ENCODE measurements at regions not wholly inside any gene's neighbourhood (a gene's known extent, or its start where the extent isn't known, plus 50 kb on each side); places are given as distances from the start of the nearest gene placed in this dataset.

- no peak for DNase-seq
Observed at GRCh38 chr2:15766911-15767597, 173.3 kb upstream of the MYCN start.

DNA sequence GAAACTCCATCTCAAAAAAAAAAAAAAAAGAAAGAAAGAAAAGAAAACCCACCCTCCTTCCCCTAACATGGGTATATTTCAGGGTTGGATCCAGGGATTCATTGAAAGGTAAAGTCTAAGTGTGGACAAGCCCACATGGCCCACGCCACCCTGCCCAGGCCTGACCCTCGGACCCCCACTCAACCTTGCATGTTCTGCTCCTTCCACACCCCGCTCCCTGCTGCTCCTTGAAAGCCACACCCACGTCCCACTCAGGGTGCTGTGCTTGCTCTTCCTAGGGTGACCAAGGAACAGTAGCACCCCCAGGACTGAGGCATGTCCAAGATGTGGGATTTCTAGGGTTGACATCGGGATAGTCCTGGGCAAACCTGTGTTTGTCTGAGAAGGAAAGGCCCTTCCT lies 172.7 kb upstream of the MYCN start:
- DNase-seq: no peak

DNA sequence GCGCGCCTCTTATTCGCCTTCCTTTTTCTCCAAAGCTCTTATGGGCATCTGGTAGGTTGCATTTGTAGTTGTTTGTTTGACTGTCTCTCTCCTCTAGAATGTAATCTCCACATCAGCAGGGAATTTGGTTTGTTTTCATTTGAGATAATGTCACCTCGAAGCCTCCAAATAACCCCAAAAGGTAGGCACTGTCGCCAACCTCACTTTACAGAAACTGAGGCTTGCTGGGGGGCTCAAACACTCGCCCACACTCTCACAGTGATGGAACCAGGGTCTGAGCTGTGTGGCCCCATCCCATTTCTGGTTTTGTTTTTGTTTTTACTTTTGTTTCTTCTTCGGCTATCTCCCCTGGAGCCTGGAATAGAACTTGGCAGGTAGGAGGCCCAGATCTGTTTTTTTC lies 172.2 kb upstream of the MYCN start:
- no peak for DNase-seq

- DNase-seq: no peak
Observed at GRCh38 chr2:15768615-15769014, 171.7 kb upstream of the MYCN start.

GRCh38 chr2:15769235-15769634 lies 171.1 kb upstream of the MYCN start:
- no peak for DNase-seq

- no peak for DNase-seq
Observed at GRCh38 chr2:15769676-15770547, 170.4 kb upstream of the MYCN start.

- no peak for DNase-seq
Observed at GRCh38 chr2:15770606-15771005, 169.7 kb upstream of the MYCN start.

GRCh38 chr2:15771124-15771523 lies 169.2 kb upstream of the MYCN start:
- no peak for DNase-seq

- no peak for DNase-seq
Observed at GRCh38 chr2:15772086-15772595, 168.2 kb upstream of the MYCN start.

- DNase-seq: no peak
Observed at GRCh38 chr2:15772681-15773080, 167.7 kb upstream of the MYCN start.

- no peak for DNase-seq
Observed at GRCh38 chr2:15773204-15773603, 167.1 kb upstream of the MYCN start.

- no peak for DNase-seq
Observed at GRCh38 chr2:15773846-15774245, 166.5 kb upstream of the MYCN start.

GRCh38 chr2:15775753-15776628 lies 164.4 kb upstream of the MYCN start:
- DNase-seq: no peak

DNA sequence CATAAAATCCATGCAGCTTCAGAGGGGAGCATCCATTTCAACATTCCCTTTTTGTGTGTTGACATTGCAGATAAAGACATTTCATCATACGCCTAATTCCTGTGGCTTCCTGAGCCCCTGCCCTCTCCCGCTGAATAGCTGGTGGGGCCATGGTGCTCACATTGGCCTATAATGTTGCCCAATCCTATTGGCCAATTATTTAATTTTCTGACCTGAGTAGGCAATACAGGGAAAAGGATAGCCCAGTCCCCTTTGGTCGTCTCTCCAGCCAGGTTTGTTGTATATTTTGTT lies 163.8 kb upstream of the MYCN start:
- DNase-seq: no peak

GRCh38 chr2:15776992-15777702 lies 163.2 kb upstream of the MYCN start:
- DNase-seq: no peak

- no peak for DNase-seq
Observed at GRCh38 chr2:15777795-15778371, 162.5 kb upstream of the MYCN start.

DNA sequence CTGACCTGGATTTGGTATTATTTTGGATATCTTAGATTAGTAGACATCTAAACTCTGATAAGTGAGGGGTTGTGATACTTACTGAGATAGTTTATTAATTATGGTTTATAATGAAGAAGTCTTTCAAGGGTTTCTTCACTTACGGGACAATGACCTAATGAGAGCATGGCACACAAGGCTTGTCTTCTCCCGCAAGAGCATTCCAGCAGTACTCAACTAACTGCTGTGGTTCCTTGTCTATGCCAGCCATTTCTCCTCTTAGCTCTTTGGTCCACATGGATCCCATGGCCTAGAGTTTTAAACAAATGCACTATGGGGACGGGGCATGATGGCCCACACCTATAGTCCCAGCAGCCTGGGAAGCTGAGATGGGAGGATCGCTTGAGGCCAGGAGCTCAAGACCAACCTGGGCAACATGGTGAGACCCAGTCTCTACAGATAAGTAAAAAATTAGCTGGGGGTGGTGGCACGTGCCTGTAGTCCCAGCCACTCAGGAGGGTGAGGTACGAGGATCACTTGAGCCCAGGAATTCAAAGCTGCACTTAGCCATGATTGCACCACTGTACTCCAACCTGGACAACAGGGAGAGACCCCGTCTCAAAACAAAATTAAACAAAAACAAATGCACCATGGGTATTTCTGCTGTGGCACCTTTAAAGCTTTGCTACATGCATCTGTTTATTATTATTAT lies 161.7 kb upstream of the MYCN start:
- no peak for DNase-seq

- DNase-seq: no peak
Observed at GRCh38 chr2:15779381-15780041, 160.8 kb upstream of the MYCN start.

- no peak for DNase-seq
Observed at GRCh38 chr2:15780234-15780633, 160.1 kb upstream of the MYCN start.

DNA sequence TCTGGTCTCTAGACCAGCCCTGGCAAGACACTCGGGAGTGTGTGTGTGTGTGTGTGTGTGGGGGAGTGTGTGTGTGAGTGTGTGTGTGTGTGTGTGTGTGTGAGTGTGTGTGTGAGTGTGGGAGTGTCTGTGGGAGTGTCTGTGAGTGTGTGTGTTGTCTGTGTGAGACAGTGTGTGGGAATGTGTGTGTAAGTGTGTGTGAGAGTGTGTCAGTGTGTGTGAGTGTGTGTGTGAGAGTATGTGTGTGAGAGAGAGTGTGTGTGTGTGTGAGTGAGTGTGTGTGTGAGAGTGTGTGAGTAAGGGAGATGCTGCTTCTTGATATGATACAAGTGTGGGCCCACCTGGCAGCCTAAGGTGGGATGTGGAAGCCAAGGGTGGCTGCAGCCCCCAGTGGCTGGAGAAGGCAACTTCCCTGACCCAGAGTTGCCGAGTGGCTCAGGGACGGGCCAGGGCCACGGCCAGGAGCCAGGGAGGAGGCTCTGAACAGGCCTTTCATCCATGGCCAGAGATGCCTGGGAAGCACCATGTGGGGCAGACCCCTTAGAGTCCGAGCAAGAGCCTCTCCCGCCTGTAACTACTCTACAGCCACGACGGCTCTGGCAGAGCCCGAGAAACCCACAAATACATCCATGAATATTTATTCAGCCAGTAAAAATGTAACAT lies 159.3 kb upstream of the MYCN start:
- DNase-seq: no peak

Measured in NCI-H187 (cell line).